K562 (cell line): ENCODE measurements at regions not wholly inside any gene's neighbourhood (a gene's known extent, or its start where the extent isn't known, plus 50 kb on each side); places are given as distances from the start of the nearest gene placed in this dataset.

Experiments used
- ATAC-seq: fragments of 200-7000 bp; cut with Tn5 transposase; 3 replicates; pipeline ENCODE4 v1.9.1; 2020; ENCODE audit warnings: moderate library complexity
- BruUV-seq: library from RNA; stranded (reverse); fragments of 400-500 nt; replicated peaks from 2 replicates; lab custom pipeline; 2021; lab: Mats Ljungman, UMichigan
- CTCF ChIA-PET: fragments of 300-600 bp; formaldehyde crosslinking; extraction: SDS; loops from one replicate; lab custom pipeline; 2021; ENCODE audit warnings: low intra/inter-chr PET ratio; lab: Yijun Ruan, JAX
- POLR2A ChIA-PET: fragments of 300-600, 350-650 bp; sonication (Branson Sonifier 250); formaldehyde crosslinking; extraction: SDS; loops from one replicate; lab custom pipeline; 2021; ENCODE audit warnings: antibody characterized with exemption, inconsistent platforms; lab: Yijun Ruan, JAX
- DNase-seq, 4 experiments: peaks; one replicate each; pipeline versions ENCODE4 v3.0.0 to v3.0.0-alpha.2; 2011 to 2018; ENCODE audit warnings: low spot score in 3 of 4, mixed read lengths in 3 of 4; ENCODE audit errors: extremely low read depth in 1 of 4
- FAIRE-seq: peaks from 2 replicates; lab custom pipeline; 2011; peaks lifted over from hg19 to GRCh38; lab: Jason Lieb, UNC
- H2AFZ ChIP-seq: 2 replicates; pipeline ENCODE4 v1.6.0; 2011; ENCODE audit warnings: low read depth, low read length, control low read depth, inconsistent platforms
- H3K27ac ChIP-seq: fragments of 200-600 bp; 3 replicates; pipeline ENCODE4 v1.8.0; 2011; ENCODE audit warnings: low read depth, mild to moderate bottlenecking, control low read depth, inconsistent platforms, low read length, moderate library complexity, mixed read lengths; ENCODE audit errors: extremely low read depth
- H3K27me3 ChIP-seq, 2 experiments: fragments of 300-600 bp in 1 of 2; 2 replicates in 1 of 2; 3 replicates in 1 of 2; pipeline versions ENCODE4 v1.6.0 to v1.8.0; 2011; ENCODE audit warnings: inconsistent platforms in 2 of 2, low read length in 2 of 2, mild to moderate bottlenecking in 1 of 2, mixed read lengths in 1 of 2, moderate library complexity in 1 of 2; ENCODE audit not compliant: control insufficient read depth in 2 of 2, insufficient read depth in 2 of 2
- H3K36me3 ChIP-seq: fragments of 300-600 bp; 3 replicates; pipeline ENCODE4 v1.8.0; 2011; ENCODE audit warnings: mild to moderate bottlenecking, low read length, inconsistent platforms; ENCODE audit not compliant: control insufficient read depth, insufficient read depth
- H3K4me1 ChIP-seq, 2 experiments: fragments of 200-600 bp in 1 of 2; replicated peaks in 1 of 2; 2 replicates in 1 of 2; 3 replicates in 1 of 2; pipeline versions ENCODE4 v1.5.1 to v1.8.0; 2011; ENCODE audit warnings: inconsistent platforms in 2 of 2, low read length in 2 of 2, mild to moderate bottlenecking in 1 of 2, mixed read lengths in 1 of 2, moderate library complexity in 1 of 2; ENCODE audit not compliant: control insufficient read depth in 2 of 2, insufficient read depth in 2 of 2
- H3K4me2 ChIP-seq: 2 replicates; pipeline ENCODE4 v1.6.1; 2011; ENCODE audit warnings: low read length, control low read depth, inconsistent platforms, mixed read lengths; ENCODE audit not compliant: insufficient read depth
- H3K4me3 ChIP-seq: fragments of 200-600 bp; sonication (generic), shearing (Covaris generic); 2 replicates; pipeline ENCODE4 v1.5.1; 2016; ENCODE audit warnings: control low read depth, inconsistent platforms
- H3K79me2 ChIP-seq: fragments of 200-600 bp; 3 replicates; pipeline ENCODE4 v1.8.0; 2011; ENCODE audit warnings: low read length, inconsistent platforms; ENCODE audit not compliant: control insufficient read depth, insufficient read depth
- H3K9ac ChIP-seq, 2 experiments: 2 replicates each; pipeline versions ENCODE4 v1.6.0 to v1.6.1; 2011; ENCODE audit warnings: low read depth in 2 of 2, low read length in 2 of 2, control low read depth in 1 of 2, inconsistent platforms in 1 of 2, mild to moderate bottlenecking in 1 of 2, mixed read lengths in 1 of 2; ENCODE audit not compliant: insufficient read depth in 1 of 2
- H3K9me1 ChIP-seq: one replicate; pipeline ENCODE4 v1.6.0; 2011; ENCODE audit warnings: inconsistent platforms, mild to moderate bottlenecking, low read length, moderate library complexity; ENCODE audit not compliant: control insufficient read depth, insufficient read depth
- H3K9me3 ChIP-seq: replicated peaks from 2 replicates; pipeline ENCODE4 v1.5.1; 2011; ENCODE audit warnings: low read depth, low read length, inconsistent platforms; ENCODE audit not compliant: control insufficient read depth, insufficient read depth
- H4K20me1 ChIP-seq: replicated peaks from 2 replicates; pipeline ENCODE4 v1.6.1; 2011; ENCODE audit warnings: low read length, inconsistent platforms, mixed read lengths; ENCODE audit not compliant: control insufficient read depth, insufficient read depth
- ARHGAP35 ChIP-seq: fragments of 450-650 bp; IDR thresholded peaks from 2 replicates; pipeline ENCODE4 v1.6.1; 2018; ENCODE audit not compliant: partially characterized antibody
- FOXA1 ChIP-seq: fragments of 450-650 bp; IDR thresholded peaks from 2 replicates; pipeline ENCODE4 v1.6.1; 2016; ENCODE audit warnings: mild to moderate bottlenecking, borderline replicate concordance
- FOXP4 ChIP-seq: sonication (generic); formaldehyde crosslinking; IDR thresholded peaks from 2 replicates; pipeline ENCODE4 v1.8.0; 2022; ENCODE audit warnings: mild to moderate bottlenecking, missing genetic modification reagents, borderline replicate concordance
- HEY1 ChIP-seq: fragments of 250-450 bp; sonication (Bioruptor Pico); IDR thresholded peaks from 2 replicates; pipeline ENCODE4 v1.5.0; 2020; ENCODE audit warnings: mild to moderate bottlenecking, moderate library complexity, borderline replicate concordance
- MCM5 ChIP-seq: fragments of 450-650 bp; IDR thresholded peaks from 2 replicates; pipeline ENCODE4 v1.6.1; 2016; ENCODE audit warnings: low read depth
- NBN ChIP-seq: fragments of 450-650 bp; IDR thresholded peaks from 2 replicates; pipeline ENCODE4 v1.6.1; 2016; ENCODE audit warnings: low read depth, mild to moderate bottlenecking
- PHF8 ChIP-seq: fragments of 200-600 bp; sonication (generic); IDR thresholded peaks from 2 replicates; pipeline ENCODE4 v1.6.1; 2012; ENCODE audit warnings: mixed run types, mild to moderate bottlenecking, inconsistent platforms, low read length, moderate library complexity, borderline replicate concordance
- TFAM ChIP-seq: fragments of 250-450 bp; sonication (Bioruptor Pico); conservative IDR thresholded peaks from 2 replicates; pipeline ENCODE4 v1.5.0; 2021; ENCODE audit warnings: mild to moderate bottlenecking, moderate library complexity
- ZFP36 ChIP-seq: fragments of 150-350 bp; IDR thresholded peaks from 2 replicates; pipeline ENCODE4 v1.6.1; 2018; ENCODE audit warnings: low read length, low read depth; ENCODE audit not compliant: partially characterized antibody
- WGBS: fragments of 100-300 bp; shearing (Covaris generic); methylation state at CpG from one replicate; pipeline ENCODE4 v1.1.6; 2016; ENCODE audit warnings: low coverage, mixed read lengths; ENCODE audit not compliant: insufficient coverage; ENCODE audit errors: missing lambda C conversion rate; 5-methylcytosine and 5-hydroxymethylcytosine counted together
- in situ Hi-C: fragments of 300-500 bp; cut with MboI; formaldehyde crosslinking; loops from 4 replicates; pipeline ENCODE4 v1.15.0; 2018; ENCODE audit warnings: inconsistent platforms, mixed read lengths
- intact Hi-C: fragments of 100-400 bp; cut with micrococcal nuclease; formaldehyde crosslinking; loops from 2 replicates; pipeline ENCODE4 v1.14.2; 2022

GRCh38 chr5:96283589-96283988, 149.5 kb downstream of the PCSK1 start (continued):
- no peak for TF ChIP-seq ZFP36
- no peak for TF ChIP-seq HEY1 (CRISPR knock-in tag)
- no peak for TF ChIP-seq ARHGAP35
- no peak for TF ChIP-seq FOXA1
- no peak for TF ChIP-seq PHF8
- TF ChIP-seq FOXP4, result no peak

DNA sequence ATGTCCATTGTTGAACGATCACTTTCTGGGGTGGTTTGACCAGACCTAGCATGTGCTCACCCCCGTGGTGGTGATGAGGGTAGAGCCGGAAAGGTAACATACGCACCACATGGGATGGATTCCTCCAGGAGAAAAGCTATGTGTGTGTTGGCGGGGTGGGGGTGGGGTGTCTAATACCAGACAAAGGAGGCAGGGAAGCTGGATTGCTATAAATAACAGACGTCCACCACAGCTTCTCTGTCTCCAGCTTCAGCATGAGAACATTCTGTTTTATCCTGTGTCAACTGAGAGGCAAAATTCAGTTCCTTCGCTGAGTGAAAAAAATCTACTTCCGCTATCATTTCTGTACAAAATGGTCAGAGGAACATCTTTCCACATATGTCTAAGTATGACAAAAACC, 151.0 kb downstream of the PCSK1 start:
- Histone ChIP-seq H3K4me3 (no peak overlapping the region), H3K4me1 (no peaks in the 10 kb centered on the region), H3K79me2 (no peaks in the 10 kb centered on the region), H3K4me2 (no peak overlapping the region), H2AFZ (no peak overlapping the region), H3K9me3 (no peaks in the 10 kb centered on the region), H3K9me1 (no peaks in the 10 kb centered on the region), H3K36me3 (no peaks in the 10 kb centered on the region), H4K20me1 (no peaks in the 10 kb centered on the region), H3K27ac (no peak overlapping the region), H3K9ac (no peak overlapping the region), H3K27me3 (peaks cover 0 to 3% of the 10 kb centered on the region in 2 experiments; a peak in 1 of 5 replicates)
- BruUV-seq, result no TSS peak
- intact Hi-C loops (no loop called here), in situ Hi-C loops (no loop called here)
- ATAC-seq (no peak), DNase-seq (no peak), FAIRE-seq (no peak)
- POLR2A ChIA-PET, result interaction anchor here (1.1 kb wide), 1 partner anchor 10 kb away, joined by 3 read pairs; no protein-coding TSS in a partner anchor
- CTCF ChIA-PET, result no interaction called here
- 0% methylated on average over 8 of the region's 8 CpGs for WGBS
- TF ChIP-seq TFAM (CRISPR knock-in tag) (no peak), MCM5 (no peak), NBN (no peak)
